ENCODE measurements at regions not wholly inside any gene's neighbourhood (a gene's known extent, or its start where the extent isn't known, plus 50 kb on each side); places are given as distances from the start of the nearest gene placed in this dataset.

DNA sequence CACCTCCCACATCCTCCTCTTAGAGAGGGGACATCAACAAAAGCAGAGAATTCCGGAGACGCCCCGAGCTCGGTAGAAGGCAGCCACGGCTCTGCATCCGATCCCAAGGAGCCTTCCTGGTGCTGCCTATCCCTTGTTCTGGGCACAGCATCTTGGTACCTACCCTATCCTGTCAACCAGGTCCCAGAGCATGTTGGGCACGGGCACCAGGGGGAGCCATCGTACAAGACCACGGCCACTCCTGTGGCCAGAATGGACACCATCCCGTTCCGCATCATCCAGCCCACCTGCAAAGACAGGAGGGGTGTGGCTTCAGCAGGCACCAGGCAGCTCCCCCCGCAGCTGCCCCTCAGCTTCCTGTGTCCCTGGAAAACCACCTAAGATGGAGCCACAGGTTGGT is 62.7 kb upstream of the ZNF354A start:
- Histone ChIP-seq H4K20me1 (replicated peaks; ENCODE audit: insufficient read depth) (no peaks in the 10 kb centered on the region), H3K4me1 (ENCODE audit: insufficient read depth) (no peaks in the 10 kb centered on the region), H3K9me2 (ENCODE audit: insufficient read depth) (no peaks in the 10 kb centered on the region), H3K27me3 (ENCODE audit: insufficient read depth) (no peaks in the 10 kb centered on the region), H3F3A (replicated peaks; ENCODE audit: low read depth) (no peaks in the 10 kb centered on the region), H3K79me2 (replicated peaks; ENCODE audit: insufficient read depth) (no peaks in the 10 kb centered on the region), H3K4me3 (no peak overlapping the region), H3K27ac (ENCODE audit: low read depth) (no peak overlapping the region), H2AFZ (0 out of 2 replicates have a peak overlapping the region, but pooled peaks have one; percentile 43), H3K4me2 (no peak overlapping the region), H3K36me3 (ENCODE audit: insufficient read depth) (no peaks in the 10 kb centered on the region)
- Mint-ChIP-seq H3K4me3 (no peak overlapping the region), H3K27me3 (ENCODE audit: insufficient read depth, low read depth, poor library complexity) (peaks cover 4% of the 10 kb centered on the region), H3K4me1 (no peaks in the 10 kb centered on the region), H3K36me3 (ENCODE audit: low read depth) (peaks cover 26% of the 10 kb centered on the region), H3K9me3 (peaks cover 89% of the 10 kb centered on the region), H3K27ac (no peak overlapping the region)
- DNase-seq (ENCODE audit: low spot score) (peak; percentile 90), ATAC-seq (peak; percentile 96)
- TF ChIP-seq STAT1 (IDR thresholded peaks at IDR 0.05; ENCODE audit: unreplicated experiment) (no peak), CREB1 (CRISPR knock-in tag; IDR thresholded peaks at IDR 0.05; ENCODE audit: low read depth) (no peak)
- TF ChIP-seq, protein P1, sequence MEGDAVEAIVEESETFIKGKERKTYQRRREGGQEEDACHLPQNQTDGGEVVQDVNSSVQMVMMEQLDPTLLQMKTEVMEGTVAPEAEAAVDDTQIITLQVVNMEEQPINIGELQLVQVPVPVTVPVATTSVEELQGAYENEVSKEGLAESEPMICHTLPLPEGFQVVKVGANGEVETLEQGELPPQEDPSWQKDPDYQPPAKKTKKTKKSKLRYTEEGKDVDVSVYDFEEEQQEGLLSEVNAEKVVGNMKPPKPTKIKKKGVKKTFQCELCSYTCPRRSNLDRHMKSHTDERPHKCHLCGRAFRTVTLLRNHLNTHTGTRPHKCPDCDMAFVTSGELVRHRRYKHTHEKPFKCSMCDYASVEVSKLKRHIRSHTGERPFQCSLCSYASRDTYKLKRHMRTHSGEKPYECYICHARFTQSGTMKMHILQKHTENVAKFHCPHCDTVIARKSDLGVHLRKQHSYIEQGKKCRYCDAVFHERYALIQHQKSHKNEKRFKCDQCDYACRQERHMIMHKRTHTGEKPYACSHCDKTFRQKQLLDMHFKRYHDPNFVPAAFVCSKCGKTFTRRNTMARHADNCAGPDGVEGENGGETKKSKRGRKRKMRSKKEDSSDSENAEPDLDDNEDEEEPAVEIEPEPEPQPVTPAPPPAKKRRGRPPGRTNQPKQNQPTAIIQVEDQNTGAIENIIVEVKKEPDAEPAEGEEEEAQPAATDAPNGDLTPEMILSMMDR (conservative IDR thresholded peaks at IDR 0.05; ENCODE audit: low read depth in 2 of 2): peak; percentile 74 to 97

DNA sequence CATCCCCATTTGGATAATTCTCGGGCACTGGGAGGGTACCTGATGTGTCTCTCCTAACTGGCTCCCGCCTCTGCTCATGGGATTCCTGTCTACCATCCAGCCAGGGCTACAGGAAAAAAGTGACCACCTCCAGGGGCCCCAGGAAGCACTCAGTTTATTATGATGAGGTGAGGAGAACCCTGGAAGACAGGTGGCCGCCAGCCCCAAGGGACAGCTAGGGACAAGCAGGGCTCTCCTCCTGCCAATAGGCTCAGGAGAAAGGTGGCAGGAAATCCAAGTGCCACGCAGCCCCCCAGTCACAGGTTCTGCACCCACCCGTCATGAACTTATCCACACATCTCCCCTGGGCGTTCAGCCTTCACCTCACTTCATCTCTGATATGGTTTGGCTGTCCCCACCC is 61.5 kb upstream of the ZNF354A start:
- H2AFZ ChIP-seq: no peak overlapping the region
- H3K4me1 ChIP-seq (ENCODE audit: insufficient read depth): no peaks in the 10 kb centered on the region
- DNase-seq (ENCODE audit: low spot score): no peak
- peaks cover 25% of the 10 kb centered on the region for H3K36me3 Mint-ChIP-seq (ENCODE audit: low read depth)
- H3K9me3 Mint-ChIP-seq: peaks cover 92% of the 10 kb centered on the region
- TF ChIP-seq NANOG (IDR thresholded peaks at IDR 0.05; ENCODE audit: borderline replicate concordance) (no peak), JUNB (IDR thresholded peaks at IDR 0.05; ENCODE audit: unreplicated experiment) (no peak), STAT1 (IDR thresholded peaks at IDR 0.05; ENCODE audit: unreplicated experiment) (no peak), CREB1 (CRISPR knock-in tag; IDR thresholded peaks at IDR 0.05; ENCODE audit: low read depth) (no peak), POLR2AphosphoS5 (IDR thresholded peaks at IDR 0.05; ENCODE audit: low read depth) (no peak), ZNF331 (CRISPR knock-in tag; IDR thresholded peaks at IDR 0.05; ENCODE audit: low read depth) (no peak), EZH2 (IDR thresholded peaks at IDR 0.05; ENCODE audit: low read depth, unreplicated experiment) (no peak)
- TF ChIP-seq, protein P2, sequence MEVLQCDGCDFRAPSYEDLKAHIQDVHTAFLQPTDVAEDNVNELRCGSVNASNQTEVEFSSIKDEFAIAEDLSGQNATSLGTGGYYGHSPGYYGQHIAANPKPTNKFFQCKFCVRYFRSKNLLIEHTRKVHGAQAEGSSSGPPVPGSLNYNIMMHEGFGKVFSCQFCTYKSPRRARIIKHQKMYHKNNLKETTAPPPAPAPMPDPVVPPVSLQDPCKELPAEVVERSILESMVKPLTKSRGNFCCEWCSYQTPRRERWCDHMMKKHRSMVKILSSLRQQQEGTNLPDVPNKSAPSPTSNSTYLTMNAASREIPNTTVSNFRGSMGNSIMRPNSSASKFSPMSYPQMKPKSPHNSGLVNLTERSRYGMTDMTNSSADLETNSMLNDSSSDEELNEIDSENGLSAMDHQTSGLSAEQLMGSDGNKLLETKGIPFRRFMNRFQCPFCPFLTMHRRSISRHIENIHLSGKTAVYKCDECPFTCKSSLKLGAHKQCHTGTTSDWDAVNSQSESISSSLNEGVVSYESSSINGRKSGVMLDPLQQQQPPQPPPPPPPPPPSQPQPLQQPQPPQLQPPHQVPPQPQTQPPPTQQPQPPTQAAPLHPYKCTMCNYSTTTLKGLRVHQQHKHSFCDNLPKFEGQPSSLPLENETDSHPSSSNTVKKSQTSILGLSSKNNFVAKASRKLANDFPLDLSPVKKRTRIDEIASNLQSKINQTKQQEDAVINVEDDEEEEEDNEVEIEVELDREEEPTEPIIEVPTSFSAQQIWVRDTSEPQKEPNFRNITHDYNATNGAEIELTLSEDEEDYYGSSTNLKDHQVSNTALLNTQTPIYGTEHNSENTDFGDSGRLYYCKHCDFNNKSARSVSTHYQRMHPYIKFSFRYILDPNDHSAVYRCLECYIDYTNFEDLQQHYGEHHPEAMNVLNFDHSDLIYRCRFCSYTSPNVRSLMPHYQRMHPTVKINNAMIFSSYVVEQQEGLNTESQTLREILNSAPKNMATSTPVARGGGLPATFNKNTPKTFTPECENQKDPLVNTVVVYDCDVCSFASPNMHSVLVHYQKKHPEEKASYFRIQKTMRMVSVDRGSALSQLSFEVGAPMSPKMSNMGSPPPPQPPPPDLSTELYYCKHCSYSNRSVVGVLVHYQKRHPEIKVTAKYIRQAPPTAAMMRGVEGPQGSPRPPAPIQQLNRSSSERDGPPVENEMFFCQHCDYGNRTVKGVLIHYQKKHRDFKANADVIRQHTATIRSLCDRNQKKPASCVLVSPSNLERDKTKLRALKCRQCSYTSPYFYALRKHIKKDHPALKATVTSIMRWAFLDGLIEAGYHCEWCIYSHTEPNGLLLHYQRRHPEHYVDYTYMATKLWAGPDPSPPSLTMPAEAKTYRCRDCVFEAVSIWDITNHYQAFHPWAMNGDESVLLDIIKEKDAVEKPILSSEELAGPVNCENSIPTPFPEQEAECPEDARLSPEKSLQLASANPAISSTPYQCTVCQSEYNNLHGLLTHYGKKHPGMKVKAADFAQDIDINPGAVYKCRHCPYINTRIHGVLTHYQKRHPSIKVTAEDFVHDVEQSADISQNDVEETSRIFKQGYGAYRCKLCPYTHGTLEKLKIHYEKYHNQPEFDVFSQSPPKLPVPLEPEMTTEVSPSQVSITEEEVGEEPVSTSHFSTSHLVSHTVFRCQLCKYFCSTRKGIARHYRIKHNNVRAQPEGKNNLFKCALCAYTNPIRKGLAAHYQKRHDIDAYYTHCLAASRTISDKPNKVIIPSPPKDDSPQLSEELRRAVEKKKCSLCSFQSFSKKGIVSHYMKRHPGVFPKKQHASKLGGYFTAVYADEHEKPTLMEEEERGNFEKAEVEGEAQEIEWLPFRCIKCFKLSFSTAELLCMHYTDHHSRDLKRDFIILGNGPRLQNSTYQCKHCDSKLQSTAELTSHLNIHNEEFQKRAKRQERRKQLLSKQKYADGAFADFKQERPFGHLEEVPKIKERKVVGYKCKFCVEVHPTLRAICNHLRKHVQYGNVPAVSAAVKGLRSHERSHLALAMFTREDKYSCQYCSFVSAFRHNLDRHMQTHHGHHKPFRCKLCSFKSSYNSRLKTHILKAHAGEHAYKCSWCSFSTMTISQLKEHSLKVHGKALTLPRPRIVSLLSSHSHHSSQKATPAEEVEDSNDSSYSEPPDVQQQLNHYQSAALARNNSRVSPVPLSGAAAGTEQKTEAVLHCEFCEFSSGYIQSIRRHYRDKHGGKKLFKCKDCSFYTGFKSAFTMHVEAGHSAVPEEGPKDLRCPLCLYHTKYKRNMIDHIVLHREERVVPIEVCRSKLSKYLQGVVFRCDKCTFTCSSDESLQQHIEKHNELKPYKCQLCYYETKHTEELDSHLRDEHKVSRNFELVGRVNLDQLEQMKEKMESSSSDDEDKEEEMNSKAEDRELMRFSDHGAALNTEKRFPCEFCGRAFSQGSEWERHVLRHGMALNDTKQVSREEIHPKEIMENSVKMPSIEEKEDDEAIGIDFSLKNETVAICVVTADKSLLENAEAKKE (CRISPR knock-in tag; IDR thresholded peaks at IDR 0.05): no peak
- TF ChIP-seq, protein P1 (conservative IDR thresholded peaks at IDR 0.05; ENCODE audit: low read depth in 2 of 2): no peak
- no peak overlapping the region for H3K4me2 ChIP-seq
- no peaks in the 10 kb centered on the region for H3K36me3 ChIP-seq (ENCODE audit: insufficient read depth)
- no peaks in the 10 kb centered on the region for H4K20me1 ChIP-seq (replicated peaks; ENCODE audit: insufficient read depth)
- no peaks in the 10 kb centered on the region for H3K79me2 ChIP-seq (replicated peaks; ENCODE audit: insufficient read depth)
- H3K4me3 Mint-ChIP-seq: no peak overlapping the region
- H3K27me3 ChIP-seq (ENCODE audit: insufficient read depth): no peaks in the 10 kb centered on the region
- H3K27ac ChIP-seq (ENCODE audit: low read depth): no peak overlapping the region
- H3F3A ChIP-seq (replicated peaks; ENCODE audit: low read depth): no peaks in the 10 kb centered on the region
- H3K9me2 ChIP-seq (ENCODE audit: insufficient read depth): no peaks in the 10 kb centered on the region
- H3K27me3 Mint-ChIP-seq (ENCODE audit: insufficient read depth, low read depth, poor library complexity): peaks cover 4% of the 10 kb centered on the region
- ATAC-seq: no peak
- H3K4me3 ChIP-seq: no peak overlapping the region
- H3K4me1 Mint-ChIP-seq: no peaks in the 10 kb centered on the region
- H3K27ac Mint-ChIP-seq: no peak overlapping the region
